ENCODE measurements at regions not wholly inside any gene's neighbourhood (a gene's known extent, or its start where the extent isn't known, plus 50 kb on each side); places are given as distances from the start of the nearest gene placed in this dataset.

GRCh38 chr1:87208080-87208479 lies 120.6 kb upstream of the LMO4 start:
- H3K4me1 ChIP-seq = peaks cover 0 to 9% (median 0%) of the 10 kb centered on the region in 3 donors
- H3K4me3 ChIP-seq = no peak overlapping the region
- TF ChIP-seq POLR2AphosphoS5 (IDR thresholded peaks at IDR 0.05) = no peak
- TF ChIP-seq EP300 (IDR thresholded peaks at IDR 0.05) = no peak
- TF ChIP-seq, protein P1, sequence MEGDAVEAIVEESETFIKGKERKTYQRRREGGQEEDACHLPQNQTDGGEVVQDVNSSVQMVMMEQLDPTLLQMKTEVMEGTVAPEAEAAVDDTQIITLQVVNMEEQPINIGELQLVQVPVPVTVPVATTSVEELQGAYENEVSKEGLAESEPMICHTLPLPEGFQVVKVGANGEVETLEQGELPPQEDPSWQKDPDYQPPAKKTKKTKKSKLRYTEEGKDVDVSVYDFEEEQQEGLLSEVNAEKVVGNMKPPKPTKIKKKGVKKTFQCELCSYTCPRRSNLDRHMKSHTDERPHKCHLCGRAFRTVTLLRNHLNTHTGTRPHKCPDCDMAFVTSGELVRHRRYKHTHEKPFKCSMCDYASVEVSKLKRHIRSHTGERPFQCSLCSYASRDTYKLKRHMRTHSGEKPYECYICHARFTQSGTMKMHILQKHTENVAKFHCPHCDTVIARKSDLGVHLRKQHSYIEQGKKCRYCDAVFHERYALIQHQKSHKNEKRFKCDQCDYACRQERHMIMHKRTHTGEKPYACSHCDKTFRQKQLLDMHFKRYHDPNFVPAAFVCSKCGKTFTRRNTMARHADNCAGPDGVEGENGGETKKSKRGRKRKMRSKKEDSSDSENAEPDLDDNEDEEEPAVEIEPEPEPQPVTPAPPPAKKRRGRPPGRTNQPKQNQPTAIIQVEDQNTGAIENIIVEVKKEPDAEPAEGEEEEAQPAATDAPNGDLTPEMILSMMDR (IDR thresholded peaks at IDR 0.05) = no peak
- no peak for TF ChIP-seq POLR2A (IDR thresholded peaks at IDR 0.05)
- no peaks in the 10 kb centered on the region for H3K27me3 ChIP-seq
- H3K27ac ChIP-seq = no peak overlapping the region
- H3K9me3 ChIP-seq = no peaks in the 10 kb centered on the region
- WGBS, 2 donors (ENCODE audit: low coverage in 1 of 2) = 95 to 100% methylated on average over 2 of the region's 2 CpGs
- H3K36me3 ChIP-seq = no peaks in the 10 kb centered on the region
- ATAC-seq = no peak

DNA sequence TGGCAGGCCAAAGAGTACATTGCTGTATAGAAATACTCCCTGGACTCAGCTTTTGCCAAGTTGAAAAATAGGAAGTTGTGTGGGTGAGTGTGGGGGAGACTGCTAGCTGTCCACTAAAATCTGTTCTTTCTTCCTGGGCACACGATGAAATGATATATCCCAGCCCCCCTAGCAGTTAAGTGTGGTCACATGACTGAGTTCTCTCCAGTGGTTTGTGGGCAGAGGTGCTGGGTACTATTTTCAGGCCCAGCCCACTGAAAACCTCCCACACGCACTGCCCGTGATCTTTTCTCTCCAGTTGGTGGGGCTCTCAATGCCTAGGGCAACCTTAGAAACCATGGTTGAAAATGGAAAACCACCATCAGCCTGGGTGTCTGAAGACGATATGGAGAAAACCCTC lies 119.7 kb upstream of the LMO4 start:
- Histone ChIP-seq H3K27ac (no peak overlapping the region), H3K36me3 (no peaks in the 10 kb centered on the region), H3K4me3 (no peak overlapping the region), H3K9me3 (no peaks in the 10 kb centered on the region), H3K27me3 (no peaks in the 10 kb centered on the region), H3K4me1 (peaks cover 0 to 6% (median 0%) of the 10 kb centered on the region in 3 donors)
- ATAC-seq = no peak
- TF ChIP-seq POLR2A (IDR thresholded peaks at IDR 0.05) = no peak
- no peak for TF ChIP-seq EP300 (IDR thresholded peaks at IDR 0.05)
- TF ChIP-seq, protein P1 (IDR thresholded peaks at IDR 0.05) = no peak
- TF ChIP-seq POLR2AphosphoS5 (IDR thresholded peaks at IDR 0.05) = no peak
- WGBS, 2 donors (ENCODE audit: low coverage in 1 of 2) = 25 to 100% methylated on average over 1 to 2 of the region's 4 CpGs

DNA sequence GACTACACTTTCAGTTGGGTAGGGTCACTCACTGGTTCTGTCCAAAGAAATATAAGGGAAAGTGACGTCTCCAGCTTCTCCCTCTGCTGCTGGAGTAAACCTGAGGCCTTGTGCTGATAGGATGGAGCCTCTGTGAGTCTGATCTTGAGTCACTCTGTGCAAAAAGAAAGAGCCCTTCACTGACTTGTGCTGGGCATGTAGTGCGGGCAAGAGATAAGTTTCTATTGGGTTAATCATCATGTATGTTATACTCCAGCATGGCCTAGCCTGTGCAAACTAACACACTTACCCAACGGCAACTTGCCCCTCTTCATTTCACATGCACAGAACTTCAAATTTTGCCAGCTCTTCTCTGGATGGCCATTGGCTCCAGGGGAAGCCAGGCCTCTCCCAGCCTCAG lies 118.5 kb upstream of the LMO4 start:
- TF ChIP-seq EP300 (IDR thresholded peaks at IDR 0.05) (no peak), POLR2AphosphoS5 (IDR thresholded peaks at IDR 0.05) (no peak), POLR2A (IDR thresholded peaks at IDR 0.05) (no peak)
- TF ChIP-seq, protein P1 (IDR thresholded peaks at IDR 0.05) = no peak
- ATAC-seq = no peak
- WGBS, 2 donors (ENCODE audit: low coverage in 1 of 2) = 90 to 92% methylated on average over 2 to 3 of the region's 3 CpGs
- Histone ChIP-seq H3K27me3 (no peaks in the 10 kb centered on the region), H3K27ac (no peak overlapping the region), H3K9me3 (peaks cover 0 to 1% (median 0%) of the 10 kb centered on the region in 3 donors), H3K36me3 (no peaks in the 10 kb centered on the region), H3K4me1 (no peaks in the 10 kb centered on the region), H3K4me3 (no peak overlapping the region)

- no peak for TF ChIP-seq EP300 (IDR thresholded peaks at IDR 0.05)
- TF ChIP-seq, protein P1 (IDR thresholded peaks at IDR 0.05) = no peak
- no peak for TF ChIP-seq POLR2A (IDR thresholded peaks at IDR 0.05)
- no peak for TF ChIP-seq POLR2AphosphoS5 (IDR thresholded peaks at IDR 0.05)
- H3K27me3 ChIP-seq = no peaks in the 10 kb centered on the region
- H3K27ac ChIP-seq = no peak overlapping the region
- H3K9me3 ChIP-seq = peaks cover 0 to 16% (median 0%) of the 10 kb centered on the region in 3 donors
- no peak overlapping the region for H3K4me3 ChIP-seq
- no peaks in the 10 kb centered on the region for H3K4me1 ChIP-seq
- 74 to 85% methylated on average over 4 to 6 of the region's 6 CpGs for WGBS, 2 donors (ENCODE audit: low coverage in 1 of 2)
- no peaks in the 10 kb centered on the region for H3K36me3 ChIP-seq
- ATAC-seq = no peak
These were observed 116.1 kb upstream of the LMO4 start for GRCh38 chr1:87212431-87213134.

DNA sequence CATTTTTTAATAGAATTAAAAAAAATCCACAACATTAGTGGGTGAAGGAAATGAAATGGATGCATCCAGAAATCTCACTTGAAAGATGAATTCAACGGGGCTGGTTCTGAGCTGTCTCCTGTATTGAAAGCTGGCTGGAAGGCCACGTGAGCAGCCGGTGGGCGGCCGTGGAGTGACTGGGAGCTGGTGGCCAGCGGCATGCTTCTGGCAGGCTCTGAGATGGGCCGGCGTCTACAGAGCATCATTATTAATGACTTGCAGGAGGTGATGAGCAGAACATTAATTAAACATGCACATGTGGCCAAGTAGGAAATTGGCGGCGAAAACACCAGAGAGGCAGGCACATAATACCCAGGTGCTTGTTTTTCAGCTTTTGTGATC lies 115.6 kb upstream of the LMO4 start:
- WGBS, 2 donors (ENCODE audit: low coverage in 1 of 2) = 75 to 91% methylated on average over 4 to 8 of the region's 10 CpGs
- TF ChIP-seq, protein P1 (IDR thresholded peaks at IDR 0.05) = no peak
- TF ChIP-seq POLR2AphosphoS5 (IDR thresholded peaks at IDR 0.05) (no peak), EP300 (IDR thresholded peaks at IDR 0.05) (no peak), POLR2A (IDR thresholded peaks at IDR 0.05) (no peak)
- Histone ChIP-seq H3K9me3 (peaks cover 0 to 16% (median 0%) of the 10 kb centered on the region in 3 donors), H3K27ac (no peak overlapping the region), H3K36me3 (no peaks in the 10 kb centered on the region), H3K4me1 (no peaks in the 10 kb centered on the region), H3K4me3 (no peak overlapping the region), H3K27me3 (no peaks in the 10 kb centered on the region)
- no peak for ATAC-seq
